ENCODE measurements at regions not wholly inside any gene's neighbourhood (a gene's known extent, or its start where the extent isn't known, plus 50 kb on each side); places are given as distances from the start of the nearest gene placed in this dataset.

DNA sequence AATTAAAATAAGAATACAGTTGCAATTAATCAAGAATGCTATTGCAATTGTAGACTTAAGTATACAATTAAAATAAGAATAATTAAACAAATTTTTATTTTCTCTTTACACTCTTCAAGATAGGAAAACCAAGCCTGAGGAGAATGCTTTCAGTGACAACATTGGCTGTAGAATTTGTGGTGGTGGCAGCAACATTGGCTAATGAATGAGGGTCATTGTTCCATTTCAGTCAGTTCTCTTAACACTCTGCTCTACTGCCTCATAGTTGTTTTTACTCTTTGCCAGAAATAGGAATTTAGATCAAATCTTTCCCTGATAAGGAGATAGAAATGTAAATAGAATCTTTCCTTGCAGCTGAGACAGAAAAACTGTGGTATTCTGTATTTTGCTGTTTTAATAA is 391.6 kb downstream of the PCDH20 start:
- H3K4me1 ChIP-seq (ENCODE audit: insufficient read depth, low read length, poor library complexity, severe bottlenecking) = no peaks in the 10 kb centered on the region
- no peaks in the 10 kb centered on the region for H3K79me2 ChIP-seq (ENCODE audit: insufficient read depth, low read depth, low read length)
- no peaks in the 10 kb centered on the region for H3K9me2 ChIP-seq (ENCODE audit: insufficient read depth, low read length)
- intact Hi-C loops (cut with micrococcal nuclease; ENCODE audit: unreplicated experiment) = no loop called here
- ChIA-PET POLR2A (no interaction called here), CTCF (ENCODE audit: unreplicated experiment) (no interaction called here)
- no peak overlapping the region for H3K4me2 ChIP-seq (ENCODE audit: low read length)
- H4K20me1 ChIP-seq (ENCODE audit: insufficient read depth, low read length) = no peaks in the 10 kb centered on the region
- DNase-seq (ENCODE audit: low spot score) = no peak
- TF ChIP-seq, protein P1, sequence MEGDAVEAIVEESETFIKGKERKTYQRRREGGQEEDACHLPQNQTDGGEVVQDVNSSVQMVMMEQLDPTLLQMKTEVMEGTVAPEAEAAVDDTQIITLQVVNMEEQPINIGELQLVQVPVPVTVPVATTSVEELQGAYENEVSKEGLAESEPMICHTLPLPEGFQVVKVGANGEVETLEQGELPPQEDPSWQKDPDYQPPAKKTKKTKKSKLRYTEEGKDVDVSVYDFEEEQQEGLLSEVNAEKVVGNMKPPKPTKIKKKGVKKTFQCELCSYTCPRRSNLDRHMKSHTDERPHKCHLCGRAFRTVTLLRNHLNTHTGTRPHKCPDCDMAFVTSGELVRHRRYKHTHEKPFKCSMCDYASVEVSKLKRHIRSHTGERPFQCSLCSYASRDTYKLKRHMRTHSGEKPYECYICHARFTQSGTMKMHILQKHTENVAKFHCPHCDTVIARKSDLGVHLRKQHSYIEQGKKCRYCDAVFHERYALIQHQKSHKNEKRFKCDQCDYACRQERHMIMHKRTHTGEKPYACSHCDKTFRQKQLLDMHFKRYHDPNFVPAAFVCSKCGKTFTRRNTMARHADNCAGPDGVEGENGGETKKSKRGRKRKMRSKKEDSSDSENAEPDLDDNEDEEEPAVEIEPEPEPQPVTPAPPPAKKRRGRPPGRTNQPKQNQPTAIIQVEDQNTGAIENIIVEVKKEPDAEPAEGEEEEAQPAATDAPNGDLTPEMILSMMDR (conservative IDR thresholded peaks at IDR 0.05; ENCODE audit: low read length) = no peak
- no peak for TF ChIP-seq EZH2phosphoT487 (IDR thresholded peaks at IDR 0.05; ENCODE audit: borderline replicate concordance, low read depth, low read length)
- no peaks in the 10 kb centered on the region for H3K36me3 ChIP-seq (ENCODE audit: insufficient read depth, low read length)
- H3K9me3 ChIP-seq (ENCODE audit: low read length) = no peaks in the 10 kb centered on the region
- H3K27ac ChIP-seq (ENCODE audit: low read depth, low read length, poor library complexity, severe bottlenecking) = no peak overlapping the region
- H3K4me3 ChIP-seq (ENCODE audit: low read depth, low read length, poor library complexity, severe bottlenecking) = no peak overlapping the region
- no peak overlapping the region for H2AFZ ChIP-seq (ENCODE audit: low read length)
- BruUV-seq (replicated peaks) = no TSS peak

DNA sequence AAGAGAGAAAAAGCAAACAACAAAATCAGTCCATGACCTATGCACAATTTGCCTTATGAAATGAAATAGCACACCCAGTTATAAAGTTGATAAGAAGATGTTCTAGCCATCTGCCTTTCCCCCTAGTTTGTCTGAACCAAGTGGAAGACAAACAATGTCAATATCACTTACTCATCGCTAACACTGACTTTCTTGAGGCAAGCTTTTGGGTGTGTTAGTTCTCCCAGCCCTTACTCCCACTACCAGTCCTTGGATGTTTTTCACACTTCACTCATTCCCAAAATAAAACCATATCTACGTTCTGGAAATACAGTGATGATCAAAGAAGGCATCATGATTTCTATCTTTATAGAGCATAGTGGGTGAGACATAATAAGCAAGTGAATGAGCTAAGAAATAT is 393.8 kb downstream of the PCDH20 start:
- TF ChIP-seq, protein P1 (conservative IDR thresholded peaks at IDR 0.05; ENCODE audit: low read length) = no peak
- TF ChIP-seq EZH2phosphoT487 (IDR thresholded peaks at IDR 0.05; ENCODE audit: borderline replicate concordance, low read depth, low read length) = no peak
- Histone ChIP-seq H3K79me2 (ENCODE audit: insufficient read depth, low read depth, low read length) (no peaks in the 10 kb centered on the region), H3K4me3 (ENCODE audit: low read depth, low read length, poor library complexity, severe bottlenecking) (no peak overlapping the region), H3K9me2 (ENCODE audit: insufficient read depth, low read length) (no peaks in the 10 kb centered on the region), H4K20me1 (ENCODE audit: insufficient read depth, low read length) (no peaks in the 10 kb centered on the region), H3K36me3 (ENCODE audit: insufficient read depth, low read length) (no peaks in the 10 kb centered on the region), H3K27ac (ENCODE audit: low read depth, low read length, poor library complexity, severe bottlenecking) (no peak overlapping the region), H3K4me2 (ENCODE audit: low read length) (no peak overlapping the region), H2AFZ (ENCODE audit: low read length) (no peak overlapping the region), H3K4me1 (ENCODE audit: insufficient read depth, low read length, poor library complexity, severe bottlenecking) (no peaks in the 10 kb centered on the region), H3K9me3 (ENCODE audit: low read length) (no peaks in the 10 kb centered on the region)
- BruUV-seq (replicated peaks) = no TSS peak
- intact Hi-C loops (cut with micrococcal nuclease; ENCODE audit: unreplicated experiment) = no loop called here
- POLR2A ChIA-PET = no interaction called here
- no peak for DNase-seq (ENCODE audit: low spot score)
- CTCF ChIA-PET (ENCODE audit: unreplicated experiment) = no interaction called here

DNA sequence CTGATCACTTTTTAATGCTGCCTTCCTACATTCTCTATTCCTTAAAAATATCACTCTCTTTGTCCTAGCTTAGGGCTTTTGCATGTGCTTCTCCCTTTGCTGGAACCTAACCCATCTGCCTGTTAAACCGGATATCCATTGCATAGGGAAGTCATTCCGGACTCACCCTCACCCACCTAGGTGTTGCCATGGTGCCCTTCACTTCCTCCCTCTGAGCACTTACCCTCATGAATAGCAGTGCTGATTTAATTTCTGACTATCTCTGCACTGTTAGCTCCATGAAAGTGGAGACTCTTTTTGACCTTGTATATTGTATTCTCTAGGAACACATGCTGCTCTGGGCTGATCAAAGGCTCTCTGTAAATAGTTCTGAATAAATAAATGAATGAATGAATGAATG is 401.9 kb downstream of the PCDH20 start:
- CTCF ChIA-PET (ENCODE audit: unreplicated experiment) = no interaction called here
- no TSS peak for BruUV-seq (replicated peaks)
- no peak overlapping the region for H3K4me2 ChIP-seq (ENCODE audit: low read length)
- no peaks in the 10 kb centered on the region for H3K79me2 ChIP-seq (ENCODE audit: insufficient read depth, low read depth, low read length)
- no peaks in the 10 kb centered on the region for H4K20me1 ChIP-seq (ENCODE audit: insufficient read depth, low read length)
- no peaks in the 10 kb centered on the region for H3K9me3 ChIP-seq (ENCODE audit: low read length)
- TF ChIP-seq EZH2phosphoT487 (IDR thresholded peaks at IDR 0.05; ENCODE audit: borderline replicate concordance, low read depth, low read length) = no peak
- TF ChIP-seq, protein P1 (conservative IDR thresholded peaks at IDR 0.05; ENCODE audit: low read length) = no peak
- H3K36me3 ChIP-seq (ENCODE audit: insufficient read depth, low read length) = no peaks in the 10 kb centered on the region
- no peak overlapping the region for H2AFZ ChIP-seq (ENCODE audit: low read length)
- intact Hi-C loops (cut with micrococcal nuclease; ENCODE audit: unreplicated experiment) = no loop called here
- no peaks in the 10 kb centered on the region for H3K4me1 ChIP-seq (ENCODE audit: insufficient read depth, low read length, poor library complexity, severe bottlenecking)
- POLR2A ChIA-PET = no interaction called here
- H3K9me2 ChIP-seq (ENCODE audit: insufficient read depth, low read length) = no peaks in the 10 kb centered on the region
- no peak overlapping the region for H3K4me3 ChIP-seq (ENCODE audit: low read depth, low read length, poor library complexity, severe bottlenecking)
- DNase-seq (ENCODE audit: low spot score) = no peak
- H3K27ac ChIP-seq (ENCODE audit: low read depth, low read length, poor library complexity, severe bottlenecking) = no peak overlapping the region
